Fibroblast of lung (primary cell): ENCODE measurements at regions not wholly inside any gene's neighbourhood (a gene's known extent, or its start where the extent isn't known, plus 50 kb on each side); places are given as distances from the start of the nearest gene placed in this dataset.
"Not testable (repeated sequence)": the region's sequence is repeated elsewhere in the genome, so short reads cannot be mapped to it uniquely, and the experiment has no call there.

Experiments
- EZH2 ChIP-seq: IDR thresholded peaks from 2 replicates; pipeline ENCODE4 v1.5.1; 2012; ENCODE audit warnings: low read length, control low read depth, mild to moderate bottlenecking; ENCODE audit errors: missing control alignments
- TF ChIP-seq, protein P1 (sequence below), 2 donors: IDR thresholded peaks in 1 of 2; conservative IDR thresholded peaks in 1 of 2; 1 replicate in 1 of 2; 2 replicates in 1 of 2; pipeline ENCODE4 v1.5.1; 2011 to 2012; ENCODE audit warnings: low read length in 2 of 2, control low read depth in 1 of 2, inconsistent platforms in 1 of 2, low read depth in 1 of 2, mild to moderate bottlenecking in 1 of 2

DNA sequence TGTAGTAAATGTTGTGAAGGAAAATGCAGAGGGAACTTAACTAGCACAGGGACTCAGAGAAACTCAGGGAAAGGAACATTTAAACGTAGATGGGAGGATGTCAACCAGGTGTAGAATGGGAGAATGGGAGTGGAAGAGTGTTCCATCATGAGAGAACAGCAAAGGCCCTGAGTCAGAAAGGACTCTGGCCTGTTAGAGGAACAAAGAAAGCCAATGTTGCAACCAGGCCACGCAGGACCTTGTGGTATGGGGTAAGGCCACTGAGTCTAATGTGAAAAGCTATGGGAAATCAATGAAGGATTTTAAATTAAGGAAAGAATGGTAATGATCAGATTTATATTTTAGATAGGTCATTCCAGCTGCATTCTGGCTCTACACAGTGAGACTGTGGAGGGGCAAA, 76.6 kb upstream of the NBPF26 start:
- TF ChIP-seq, protein P1, sequence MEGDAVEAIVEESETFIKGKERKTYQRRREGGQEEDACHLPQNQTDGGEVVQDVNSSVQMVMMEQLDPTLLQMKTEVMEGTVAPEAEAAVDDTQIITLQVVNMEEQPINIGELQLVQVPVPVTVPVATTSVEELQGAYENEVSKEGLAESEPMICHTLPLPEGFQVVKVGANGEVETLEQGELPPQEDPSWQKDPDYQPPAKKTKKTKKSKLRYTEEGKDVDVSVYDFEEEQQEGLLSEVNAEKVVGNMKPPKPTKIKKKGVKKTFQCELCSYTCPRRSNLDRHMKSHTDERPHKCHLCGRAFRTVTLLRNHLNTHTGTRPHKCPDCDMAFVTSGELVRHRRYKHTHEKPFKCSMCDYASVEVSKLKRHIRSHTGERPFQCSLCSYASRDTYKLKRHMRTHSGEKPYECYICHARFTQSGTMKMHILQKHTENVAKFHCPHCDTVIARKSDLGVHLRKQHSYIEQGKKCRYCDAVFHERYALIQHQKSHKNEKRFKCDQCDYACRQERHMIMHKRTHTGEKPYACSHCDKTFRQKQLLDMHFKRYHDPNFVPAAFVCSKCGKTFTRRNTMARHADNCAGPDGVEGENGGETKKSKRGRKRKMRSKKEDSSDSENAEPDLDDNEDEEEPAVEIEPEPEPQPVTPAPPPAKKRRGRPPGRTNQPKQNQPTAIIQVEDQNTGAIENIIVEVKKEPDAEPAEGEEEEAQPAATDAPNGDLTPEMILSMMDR (conservative IDR thresholded peaks at IDR 0.05 in 1 of 2, IDR thresholded peaks at IDR 0.05 in 1 of 2; ENCODE audit: low read depth in 1 of 2, low read length in 2 of 2): not testable (repeated sequence)
- TF ChIP-seq EZH2: not testable (repeated sequence)
